Endothelial cell (in vitro differentiated cells): ENCODE measurements at regions not wholly inside any gene's neighbourhood (a gene's known extent, or its start where the extent isn't known, plus 50 kb on each side); places are given as distances from the start of the nearest gene placed in this dataset.
"Not testable (repeated sequence)": the region's sequence is repeated elsewhere in the genome, so short reads cannot be mapped to it uniquely, and the experiment has no call there.

Experiments
- DNase-seq: peaks from one replicate; pipeline ENCODE4 v3.0.0; 2021; ENCODE audit warnings: low spot score
- H3K27ac Mint-ChIP-seq: one replicate; pipeline ENCODE4 v1.8.0; 2021; ENCODE audit warnings: mixed read lengths, inconsistent platforms; ENCODE audit not compliant: unreplicated experiment
- H3K27me3 Mint-ChIP-seq: one replicate; pipeline ENCODE4 v1.8.0; 2021; ENCODE audit warnings: mild to moderate bottlenecking, moderate library complexity, mixed read lengths, inconsistent platforms; ENCODE audit not compliant: unreplicated experiment
- H3K36me3 Mint-ChIP-seq: one replicate; pipeline ENCODE4 v1.8.0; 2021; ENCODE audit warnings: mild to moderate bottlenecking, low read depth, mixed read lengths, inconsistent platforms; ENCODE audit not compliant: unreplicated experiment
- H3K4me1 Mint-ChIP-seq: one replicate; pipeline ENCODE4 v1.8.0; 2021; ENCODE audit warnings: mild to moderate bottlenecking, mixed read lengths, inconsistent platforms; ENCODE audit not compliant: unreplicated experiment
- H3K4me3 Mint-ChIP-seq: one replicate; pipeline ENCODE4 v1.8.0; 2021; ENCODE audit warnings: mild to moderate bottlenecking, mixed read lengths, inconsistent platforms; ENCODE audit not compliant: unreplicated experiment
- H3K9me3 Mint-ChIP-seq: one replicate; pipeline ENCODE4 v1.8.0; 2021; ENCODE audit warnings: mixed read lengths, inconsistent platforms; ENCODE audit not compliant: unreplicated experiment
- TF ChIP-seq, protein P1 (sequence below): fragments of 200-600 bp; sonication (generic); IDR thresholded peaks from one replicate; pipeline ENCODE4 v1.5.0; 2021; ENCODE audit warnings: antibody characterized with exemption; ENCODE audit not compliant: unreplicated experiment

DNA sequence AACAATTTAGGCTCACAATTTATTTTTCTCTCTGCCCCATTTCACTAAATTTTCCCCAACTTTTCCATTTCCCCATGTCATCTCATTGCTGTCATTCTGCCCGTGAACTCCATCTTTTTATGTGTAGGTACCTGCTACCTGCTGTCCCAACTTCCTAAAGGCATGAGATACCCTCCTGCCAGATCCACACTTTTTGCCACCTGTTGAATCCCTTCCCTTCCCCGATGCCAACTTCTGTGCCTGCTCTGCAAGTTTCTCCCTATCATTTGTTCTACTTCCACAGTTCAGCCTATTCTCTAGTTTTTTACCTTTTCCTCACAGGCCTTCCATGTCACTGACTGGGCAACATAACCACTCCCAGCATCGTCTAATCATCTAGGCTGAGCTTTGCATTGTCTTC, 607.5 kb upstream of the KLF12 start:
- H3K4me3 Mint-ChIP-seq: no peak overlapping the region
- no peaks in the 10 kb centered on the region for H3K36me3 Mint-ChIP-seq
- no peaks in the 10 kb centered on the region for H3K9me3 Mint-ChIP-seq
- DNase-seq: no peak
- no peaks in the 10 kb centered on the region for H3K4me1 Mint-ChIP-seq
- TF ChIP-seq, protein P1, sequence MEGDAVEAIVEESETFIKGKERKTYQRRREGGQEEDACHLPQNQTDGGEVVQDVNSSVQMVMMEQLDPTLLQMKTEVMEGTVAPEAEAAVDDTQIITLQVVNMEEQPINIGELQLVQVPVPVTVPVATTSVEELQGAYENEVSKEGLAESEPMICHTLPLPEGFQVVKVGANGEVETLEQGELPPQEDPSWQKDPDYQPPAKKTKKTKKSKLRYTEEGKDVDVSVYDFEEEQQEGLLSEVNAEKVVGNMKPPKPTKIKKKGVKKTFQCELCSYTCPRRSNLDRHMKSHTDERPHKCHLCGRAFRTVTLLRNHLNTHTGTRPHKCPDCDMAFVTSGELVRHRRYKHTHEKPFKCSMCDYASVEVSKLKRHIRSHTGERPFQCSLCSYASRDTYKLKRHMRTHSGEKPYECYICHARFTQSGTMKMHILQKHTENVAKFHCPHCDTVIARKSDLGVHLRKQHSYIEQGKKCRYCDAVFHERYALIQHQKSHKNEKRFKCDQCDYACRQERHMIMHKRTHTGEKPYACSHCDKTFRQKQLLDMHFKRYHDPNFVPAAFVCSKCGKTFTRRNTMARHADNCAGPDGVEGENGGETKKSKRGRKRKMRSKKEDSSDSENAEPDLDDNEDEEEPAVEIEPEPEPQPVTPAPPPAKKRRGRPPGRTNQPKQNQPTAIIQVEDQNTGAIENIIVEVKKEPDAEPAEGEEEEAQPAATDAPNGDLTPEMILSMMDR: no peak
- no peaks in the 10 kb centered on the region for H3K27me3 Mint-ChIP-seq
- H3K27ac Mint-ChIP-seq: no peak overlapping the region

DNA sequence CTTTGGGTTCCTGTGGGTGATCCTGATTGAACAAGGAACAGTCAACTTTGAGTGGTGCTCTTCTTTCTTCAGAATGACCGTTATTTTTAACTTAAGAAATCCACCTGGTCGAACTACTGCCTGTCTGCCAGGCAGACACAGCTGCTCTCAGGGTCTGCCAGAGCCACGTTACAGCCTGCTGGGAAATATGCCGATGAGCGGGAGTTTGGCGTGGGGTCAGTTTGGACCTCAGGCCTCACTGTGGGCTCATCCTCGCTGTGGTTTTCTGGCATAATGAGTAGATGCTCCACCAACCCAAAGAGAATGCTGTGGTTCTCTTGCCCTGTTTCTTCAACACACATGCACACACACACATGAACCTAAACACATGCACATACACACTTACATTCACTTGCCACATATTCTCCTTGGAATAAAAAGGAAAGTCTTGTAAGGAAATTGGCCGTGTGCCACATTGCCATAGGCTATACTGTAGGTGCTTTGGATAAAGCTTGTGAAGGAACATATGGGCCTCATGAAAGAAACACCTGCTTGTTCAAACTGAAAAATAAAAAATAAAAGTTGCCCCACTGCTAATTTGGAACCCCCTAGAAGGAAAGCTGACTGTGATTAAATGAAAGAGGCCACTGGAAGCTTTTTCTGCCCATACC, 598.7 kb upstream of the KLF12 start:
- Mint-ChIP-seq H3K36me3 (peaks cover 7% of the 10 kb centered on the region), H3K27ac (no peak overlapping the region), H3K4me1 (peaks cover 20% of the 10 kb centered on the region), H3K9me3 (no peaks in the 10 kb centered on the region), H3K4me3 (no peak overlapping the region), H3K27me3 (no peaks in the 10 kb centered on the region)
- TF ChIP-seq, protein P1: no peak
- no peak for DNase-seq

DNA sequence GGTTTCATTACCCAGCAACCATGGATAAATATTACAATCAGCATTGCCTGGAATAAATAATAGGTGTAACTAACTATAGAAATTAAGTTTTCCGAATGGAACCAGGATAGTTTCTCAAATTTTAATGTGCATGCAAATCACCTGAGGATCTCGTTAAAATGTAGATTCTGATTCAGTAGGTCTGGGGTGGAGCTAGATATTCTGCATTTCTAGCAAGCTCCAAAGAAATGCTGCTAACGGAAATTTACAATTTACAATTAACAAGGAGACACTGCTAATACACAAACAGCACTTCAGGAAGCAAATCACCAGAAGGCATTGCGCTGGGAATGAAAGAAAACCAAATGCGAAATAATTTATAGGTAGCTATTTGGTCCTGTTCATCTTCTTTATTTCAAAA, 597.5 kb upstream of the KLF12 start:
- H3K4me1 Mint-ChIP-seq: peaks cover 23% of the 10 kb centered on the region
- peaks cover 3% of the 10 kb centered on the region for H3K27me3 Mint-ChIP-seq
- H3K27ac Mint-ChIP-seq: peak overlapping the region; percentile 85
- H3K36me3 Mint-ChIP-seq: peaks cover 7% of the 10 kb centered on the region
- no peak for DNase-seq
- H3K9me3 Mint-ChIP-seq: no peaks in the 10 kb centered on the region
- TF ChIP-seq, protein P1: no peak
- H3K4me3 Mint-ChIP-seq: no peak overlapping the region

DNA sequence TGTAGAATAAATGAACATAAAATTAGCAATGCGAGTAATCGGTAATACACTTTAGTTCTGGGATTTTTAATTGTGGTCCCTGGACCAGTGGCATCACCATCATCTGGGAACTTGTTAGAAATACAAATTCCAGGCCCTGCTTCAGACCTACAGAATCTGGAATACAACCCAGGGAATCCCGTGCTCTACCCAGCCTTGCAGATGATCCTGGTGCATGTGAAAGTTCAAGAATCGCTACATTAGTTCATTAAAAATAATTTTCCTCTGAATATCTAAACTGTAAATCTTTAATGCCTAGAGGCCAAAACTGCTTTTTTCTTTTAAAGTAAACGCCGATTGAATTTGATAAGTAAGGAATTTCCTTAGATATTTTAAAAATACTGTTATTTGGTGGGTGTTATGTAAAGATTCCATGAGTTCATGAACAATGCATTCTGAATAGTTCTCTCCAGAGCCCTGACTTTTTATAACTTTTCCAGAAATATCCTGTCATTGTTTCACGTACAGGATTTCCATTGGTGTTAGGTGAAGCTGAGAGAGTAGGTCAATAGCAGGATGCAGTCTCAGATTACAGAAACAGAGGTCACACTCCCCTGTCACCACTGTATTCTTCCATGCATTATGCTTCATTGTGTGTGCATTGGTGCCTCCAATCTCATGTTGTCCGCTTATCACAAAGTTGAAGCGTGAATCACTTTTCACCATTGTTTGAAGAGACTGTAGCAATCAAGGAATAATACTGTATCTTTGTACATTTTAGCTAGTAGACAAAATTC, 596.5 kb upstream of the KLF12 start:
- peak overlapping the region; percentile 85 for H3K27ac Mint-ChIP-seq
- H3K27me3 Mint-ChIP-seq: peaks cover 3% of the 10 kb centered on the region
- peak; percentile 6 for DNase-seq
- peaks cover 23% of the 10 kb centered on the region for H3K4me1 Mint-ChIP-seq
- H3K36me3 Mint-ChIP-seq: peaks cover 7% of the 10 kb centered on the region
- H3K9me3 Mint-ChIP-seq: no peaks in the 10 kb centered on the region
- H3K4me3 Mint-ChIP-seq: no peak overlapping the region
- TF ChIP-seq, protein P1: no peak

DNA sequence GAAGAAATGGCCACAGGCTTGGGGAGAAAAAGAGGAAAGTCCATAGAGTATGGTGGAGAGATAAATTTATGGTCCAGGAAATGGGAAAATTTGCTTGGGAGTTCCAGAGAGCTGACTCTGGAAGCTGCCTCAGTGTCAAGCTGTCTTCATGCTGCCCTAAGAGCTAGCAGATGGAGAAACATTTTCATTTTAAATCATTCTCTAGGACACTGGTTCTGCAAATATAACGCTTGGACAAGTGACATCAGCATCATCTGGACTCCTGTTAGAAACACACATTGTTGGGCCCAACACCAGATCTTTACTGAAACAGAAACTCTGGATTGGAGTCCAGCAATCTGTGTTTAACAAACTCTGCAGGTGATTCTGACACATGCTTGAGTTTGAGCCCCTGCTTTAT, 592.0 kb upstream of the KLF12 start:
- no peaks in the 10 kb centered on the region for H3K9me3 Mint-ChIP-seq
- H3K4me3 Mint-ChIP-seq: no peak overlapping the region
- peaks cover 10% of the 10 kb centered on the region for H3K4me1 Mint-ChIP-seq
- H3K36me3 Mint-ChIP-seq: peaks cover 7% of the 10 kb centered on the region
- H3K27ac Mint-ChIP-seq: no peak overlapping the region
- peaks cover 7% of the 10 kb centered on the region for H3K27me3 Mint-ChIP-seq
- TF ChIP-seq, protein P1: no peak
- DNase-seq: no peak

DNA sequence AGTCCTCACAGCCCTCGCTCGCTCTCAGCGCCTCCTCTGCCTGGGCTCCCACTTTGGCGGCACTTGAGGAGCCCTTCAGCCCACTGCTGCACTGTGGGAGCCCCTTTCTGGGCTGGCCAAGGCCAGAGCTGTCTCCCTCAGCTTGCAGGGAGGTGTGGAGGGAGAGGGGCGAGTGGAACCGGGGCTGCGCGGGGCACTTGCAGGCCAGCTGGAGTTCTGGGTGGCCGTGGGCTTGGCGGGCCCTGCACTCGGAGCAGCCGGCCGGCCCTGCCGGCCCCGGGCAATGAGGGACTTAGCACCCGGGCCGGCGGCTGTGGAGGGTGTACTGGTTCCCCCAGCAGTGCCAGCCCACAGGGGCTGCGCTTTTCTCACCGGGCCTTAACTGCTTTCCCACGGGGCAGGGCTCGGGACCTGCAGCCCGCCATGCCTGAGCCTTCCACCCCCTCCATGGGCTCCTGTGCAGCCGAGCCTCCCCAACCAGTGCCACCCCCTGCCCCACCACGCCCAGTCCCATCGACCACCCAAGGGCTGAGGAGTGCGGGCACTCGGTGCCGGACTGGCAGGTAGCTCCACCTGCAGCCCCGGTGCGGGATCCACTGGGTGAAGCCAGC, 584.1 kb upstream of the KLF12 start:
- not testable (repeated sequence) for H3K9me3 Mint-ChIP-seq, DNase-seq, H3K27me3 Mint-ChIP-seq, H3K27ac Mint-ChIP-seq, H3K4me3 Mint-ChIP-seq, H3K36me3 Mint-ChIP-seq, H3K4me1 Mint-ChIP-seq
